ENCODE measurements at regions not wholly inside any gene's neighbourhood (a gene's known extent, or its start where the extent isn't known, plus 50 kb on each side); places are given as distances from the start of the nearest gene placed in this dataset.

DNA sequence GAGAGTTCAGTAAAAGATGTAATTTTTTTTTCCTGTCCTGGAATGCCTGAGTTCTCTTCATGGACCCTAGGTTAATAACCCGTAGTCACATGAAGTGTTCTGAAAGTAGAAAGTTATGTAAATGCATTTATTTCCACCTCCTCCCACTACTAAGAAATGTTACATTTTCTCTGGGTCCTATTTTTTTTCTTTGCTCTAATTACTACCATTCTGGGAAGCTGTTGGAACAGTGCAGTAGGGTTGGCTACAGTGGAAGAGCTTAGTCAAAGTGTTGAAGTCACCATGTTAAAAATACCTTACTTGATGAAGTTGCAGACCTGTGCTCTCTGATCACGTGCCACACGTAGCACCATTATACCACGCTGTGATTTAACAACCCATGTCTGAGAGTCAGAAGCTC lies 153.8 kb upstream of the TSC22D2 start:
- peak; percentile 46 for ATAC-seq

DNA sequence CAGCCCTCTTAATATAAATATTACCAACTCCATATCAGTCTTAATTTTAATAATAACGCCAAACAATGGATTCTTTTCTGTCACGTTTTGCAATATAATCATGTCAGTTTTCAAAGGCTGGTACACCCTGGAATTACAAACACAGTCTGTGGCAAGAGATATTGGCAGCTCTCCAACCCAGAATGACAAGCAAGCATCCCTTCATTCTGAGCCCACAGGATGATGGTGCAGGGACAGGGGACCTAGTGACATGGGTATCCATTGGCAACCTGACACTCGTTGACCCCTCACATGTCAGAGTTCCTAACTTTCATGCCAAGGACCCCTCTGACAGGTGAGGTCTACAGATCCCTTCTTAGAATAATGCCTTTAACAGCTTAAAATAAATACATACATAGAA lies 154.5 kb upstream of the TSC22D2 start:
- Histone ChIP-seq H3K4me3 (no peak overlapping the region), H3K36me3 (no peaks in the 10 kb centered on the region), H3K27ac (peak overlapping the region in 3 of 4 donors; percentile 53 to 83 (median 78)), H3K27me3 (no peaks in the 10 kb centered on the region), H3K9me3 (no peaks in the 10 kb centered on the region), H3K4me1 (peaks cover 28 to 72% (median 31%) of the 10 kb centered on the region in 3 donors)
- TF ChIP-seq, protein P1, sequence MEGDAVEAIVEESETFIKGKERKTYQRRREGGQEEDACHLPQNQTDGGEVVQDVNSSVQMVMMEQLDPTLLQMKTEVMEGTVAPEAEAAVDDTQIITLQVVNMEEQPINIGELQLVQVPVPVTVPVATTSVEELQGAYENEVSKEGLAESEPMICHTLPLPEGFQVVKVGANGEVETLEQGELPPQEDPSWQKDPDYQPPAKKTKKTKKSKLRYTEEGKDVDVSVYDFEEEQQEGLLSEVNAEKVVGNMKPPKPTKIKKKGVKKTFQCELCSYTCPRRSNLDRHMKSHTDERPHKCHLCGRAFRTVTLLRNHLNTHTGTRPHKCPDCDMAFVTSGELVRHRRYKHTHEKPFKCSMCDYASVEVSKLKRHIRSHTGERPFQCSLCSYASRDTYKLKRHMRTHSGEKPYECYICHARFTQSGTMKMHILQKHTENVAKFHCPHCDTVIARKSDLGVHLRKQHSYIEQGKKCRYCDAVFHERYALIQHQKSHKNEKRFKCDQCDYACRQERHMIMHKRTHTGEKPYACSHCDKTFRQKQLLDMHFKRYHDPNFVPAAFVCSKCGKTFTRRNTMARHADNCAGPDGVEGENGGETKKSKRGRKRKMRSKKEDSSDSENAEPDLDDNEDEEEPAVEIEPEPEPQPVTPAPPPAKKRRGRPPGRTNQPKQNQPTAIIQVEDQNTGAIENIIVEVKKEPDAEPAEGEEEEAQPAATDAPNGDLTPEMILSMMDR (IDR thresholded peaks at IDR 0.05): no peak
- ATAC-seq: no peak
- WGBS, 2 donors (ENCODE audit: low coverage in 1 of 2): 36 to 52% methylated on average over 3 of the region's 3 CpGs

More for the DNA sequence above, 153.8 kb upstream of the TSC22D2 start:
- Histone ChIP-seq H3K36me3 (no peaks in the 10 kb centered on the region), H3K27me3 (no peaks in the 10 kb centered on the region), H3K9me3 (no peaks in the 10 kb centered on the region), H3K4me3 (no peak overlapping the region), H3K4me1 (peaks cover 25 to 65% (median 28%) of the 10 kb centered on the region in 3 donors), H3K27ac (peak overlapping the region; percentile 78 to 83 (median 80))
- WGBS, 2 donors (ENCODE audit: low coverage in 1 of 2): 23 to 47% methylated on average over 3 to 4 of the region's 4 CpGs
- TF ChIP-seq EP300 (IDR thresholded peaks at IDR 0.05) (no peak), POLR2AphosphoS5 (IDR thresholded peaks at IDR 0.05) (peak; percentile 67), POLR2A (IDR thresholded peaks at IDR 0.05) (no peak)
- TF ChIP-seq, protein P1 (IDR thresholded peaks at IDR 0.05): no peak

DNA sequence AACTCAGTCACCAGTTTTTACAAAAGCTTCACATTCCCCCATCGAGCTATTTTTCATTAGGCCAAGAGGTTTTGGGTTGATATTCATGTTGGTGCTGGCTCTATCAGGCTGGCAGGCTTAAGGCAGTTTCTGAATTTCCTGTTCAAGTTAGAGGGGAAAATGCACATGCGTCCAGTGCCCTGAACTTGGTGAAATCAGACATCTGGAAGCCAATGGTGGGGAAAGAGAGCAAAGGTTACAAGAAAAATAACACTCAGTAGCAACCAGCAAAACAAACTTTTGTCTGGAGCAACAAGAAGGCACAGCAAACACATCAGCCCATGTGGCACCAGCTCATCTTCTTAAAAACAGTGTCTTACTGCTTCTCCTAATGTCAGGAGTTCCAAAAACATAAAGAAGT lies 155.6 kb upstream of the TSC22D2 start:
- 10 to 14% methylated on average over 2 of the region's 2 CpGs for WGBS, 2 donors (ENCODE audit: low coverage in 1 of 2)
- peaks cover 33 to 78% (median 33%) of the 10 kb centered on the region in 3 donors for H3K4me1 ChIP-seq
- no peaks in the 10 kb centered on the region for H3K9me3 ChIP-seq
- no peak overlapping the region for H3K4me3 ChIP-seq
- H3K27ac ChIP-seq: peak overlapping the region; percentile 65 to 83 (median 80)
- no peaks in the 10 kb centered on the region for H3K36me3 ChIP-seq
- H3K27me3 ChIP-seq: no peaks in the 10 kb centered on the region
- no peak for TF ChIP-seq POLR2AphosphoS5 (IDR thresholded peaks at IDR 0.05)
- no peak for TF ChIP-seq POLR2A (IDR thresholded peaks at IDR 0.05)
- TF ChIP-seq, protein P1 (IDR thresholded peaks at IDR 0.05): no peak
- no peak for TF ChIP-seq EP300 (IDR thresholded peaks at IDR 0.05)
- no peak for ATAC-seq

DNA sequence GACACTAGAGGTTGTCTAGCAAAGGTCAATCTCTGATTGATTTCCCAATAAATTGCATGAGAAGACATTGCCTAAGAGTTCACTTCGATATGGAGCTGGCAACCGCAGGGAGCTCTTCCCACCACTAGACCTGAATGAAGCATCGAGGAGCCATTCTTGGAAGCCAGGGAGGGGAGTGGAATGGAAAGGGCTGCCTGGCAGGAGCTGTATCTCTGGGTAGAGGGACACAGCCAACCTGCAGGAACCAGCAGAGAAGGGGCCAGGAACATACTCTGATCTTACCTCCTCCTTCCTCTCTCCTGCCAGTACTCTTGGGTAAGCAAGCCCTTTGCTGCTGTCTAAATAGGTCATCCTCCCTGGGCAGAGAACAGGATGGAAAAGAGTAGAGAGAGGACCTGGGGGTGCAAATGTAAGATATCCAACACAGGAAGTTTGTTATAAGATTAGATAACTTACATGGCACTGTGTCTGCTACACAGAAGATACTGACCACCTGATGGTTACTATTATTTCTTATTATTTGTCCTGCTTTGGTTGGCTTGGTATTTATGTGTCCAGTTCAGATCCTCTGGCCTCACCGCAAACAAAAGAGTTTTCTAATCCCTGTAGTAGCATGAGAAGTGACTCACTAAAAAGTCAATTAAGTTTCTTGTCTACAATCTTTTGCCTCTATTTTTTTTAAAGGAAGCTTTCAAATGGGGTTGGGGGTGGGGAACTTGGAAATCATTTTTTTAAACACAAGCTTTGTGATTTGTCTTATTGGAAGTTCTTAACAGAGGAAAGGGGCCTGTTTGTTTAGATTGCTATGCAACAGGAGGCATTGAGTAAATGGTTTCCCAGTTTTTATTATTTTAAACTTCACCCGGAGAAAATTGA lies 156.7 kb upstream of the TSC22D2 start:
- Histone ChIP-seq H3K4me1 (peaks cover 33 to 78% (median 33%) of the 10 kb centered on the region in 3 donors), H3K27me3 (no peaks in the 10 kb centered on the region), H3K9me3 (no peaks in the 10 kb centered on the region), H3K27ac (peak overlapping the region; percentile 65 to 83 (median 80)), H3K36me3 (no peaks in the 10 kb centered on the region), H3K4me3 (no peak overlapping the region)
- TF ChIP-seq, protein P1 (IDR thresholded peaks at IDR 0.05): no peak
- TF ChIP-seq POLR2A (IDR thresholded peaks at IDR 0.05) (no peak), EP300 (IDR thresholded peaks at IDR 0.05) (no peak), POLR2AphosphoS5 (IDR thresholded peaks at IDR 0.05) (no peak)
- peak; percentile 29 for ATAC-seq
- 14 to 37% methylated on average over 3 to 4 of the region's 5 CpGs for whole genome bisulfite sequencing, 2 donors (ENCODE audit: low coverage in 1 of 2)

All from gastroesophageal sphincter (tissue), 4 donors.